GM21390 (cell line): ENCODE measurements at regions not wholly inside any gene's neighbourhood (a gene's known extent, or its start where the extent isn't known, plus 50 kb on each side); places are given as distances from the start of the nearest gene placed in this dataset.
"Not testable (repeated sequence)": the region's sequence is repeated elsewhere in the genome, so short reads cannot be mapped to it uniquely, and the experiment has no call there.

Experiments used
- ATAC-seq: cut with Tn5 transposase; IDR thresholded peaks from one replicate; pipeline ENCODE4 v1.9.1; 2021; ENCODE audit not compliant: unreplicated experiment

DNA sequence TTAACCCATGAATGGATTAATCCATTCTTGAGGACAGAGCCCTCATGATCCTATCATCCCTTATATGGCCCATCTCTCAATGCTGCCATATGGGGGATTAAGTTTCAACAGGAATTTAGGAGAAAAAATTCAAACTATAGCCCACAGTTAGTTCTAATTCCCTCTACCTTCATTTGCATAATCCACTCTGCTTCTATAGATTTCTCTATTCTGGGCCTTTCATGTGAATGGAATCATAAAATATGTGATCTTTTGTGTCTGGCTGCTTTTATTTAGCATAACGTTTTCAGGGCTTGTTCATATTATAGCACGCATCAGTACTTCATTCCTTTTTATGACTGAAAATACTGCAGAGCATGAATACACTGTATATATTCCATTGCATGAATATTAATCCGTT, 55.4 kb downstream of the CTSL start:
- no peak for ATAC-seq

DNA sequence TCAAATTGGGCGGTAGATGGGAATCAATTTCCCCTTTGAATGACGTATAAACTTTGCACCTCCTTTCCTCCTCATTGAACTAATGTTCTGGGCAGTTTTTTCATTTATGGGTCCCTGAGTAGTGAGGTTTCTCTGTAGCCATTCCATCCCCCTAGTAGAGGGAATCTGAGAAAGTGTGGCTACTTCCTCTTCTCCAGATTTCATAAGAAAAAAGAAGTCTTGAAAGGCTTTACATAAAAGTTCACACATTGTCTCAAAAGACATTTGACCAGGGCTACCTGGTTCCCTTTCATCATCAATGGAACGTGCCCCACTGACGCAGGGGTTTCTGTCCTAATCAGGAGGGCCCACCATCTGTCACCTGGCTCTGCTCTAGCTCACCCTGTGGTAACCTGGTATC, 57.3 kb downstream of the CTSL start:
- ATAC-seq = no peak

DNA sequence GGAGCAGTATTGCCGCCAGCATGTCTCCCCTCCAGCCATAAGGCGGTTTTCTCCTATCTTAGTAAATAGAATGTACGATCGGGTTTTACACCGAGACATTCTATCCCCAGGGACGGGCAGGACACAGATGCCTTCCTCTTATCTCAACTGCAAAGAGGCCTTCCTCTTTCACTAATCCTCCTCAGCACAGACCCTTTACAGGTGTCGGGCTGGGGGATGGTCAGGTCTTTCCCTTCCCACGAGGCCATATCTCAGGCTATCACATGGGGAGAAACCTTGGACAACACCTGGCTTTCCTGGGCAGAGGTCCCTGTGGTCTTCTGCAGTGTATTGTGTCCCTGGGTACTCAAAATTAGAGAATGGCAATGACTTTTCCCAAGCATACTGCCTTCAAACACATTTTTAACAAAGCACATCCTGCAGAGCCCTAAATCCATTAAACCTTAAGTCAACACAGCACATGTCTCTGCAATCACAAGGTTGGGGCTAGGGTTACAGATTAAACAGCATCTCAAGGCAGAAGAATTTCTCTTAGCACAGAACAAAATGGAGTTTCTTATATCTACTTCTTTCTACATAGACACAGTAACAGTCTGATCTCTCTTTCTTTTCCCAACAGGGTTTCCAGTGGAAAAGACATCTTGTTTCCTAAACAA, 59.5 kb downstream of the CTSL start:
- not testable (repeated sequence) for ATAC-seq

DNA sequence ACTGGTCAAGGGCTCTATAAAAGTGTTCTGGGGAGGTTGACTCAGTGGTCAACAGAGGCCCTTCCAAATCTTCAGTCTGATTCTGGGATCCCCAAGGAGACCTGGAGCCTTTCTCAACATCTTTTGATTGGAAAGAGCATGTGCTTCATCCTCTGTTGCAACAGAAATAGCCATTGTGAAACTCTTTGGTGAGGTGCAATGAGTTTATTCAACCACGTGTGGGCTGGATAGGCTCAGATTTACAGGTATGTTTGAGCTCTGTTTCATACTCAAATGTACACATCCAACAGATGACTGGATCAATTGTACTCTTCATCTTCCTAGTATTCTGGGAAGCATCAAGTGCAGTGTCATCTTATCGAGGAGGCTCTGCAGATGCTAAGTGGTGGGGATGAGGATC, 60.5 kb downstream of the CTSL start:
- no peak for ATAC-seq

DNA sequence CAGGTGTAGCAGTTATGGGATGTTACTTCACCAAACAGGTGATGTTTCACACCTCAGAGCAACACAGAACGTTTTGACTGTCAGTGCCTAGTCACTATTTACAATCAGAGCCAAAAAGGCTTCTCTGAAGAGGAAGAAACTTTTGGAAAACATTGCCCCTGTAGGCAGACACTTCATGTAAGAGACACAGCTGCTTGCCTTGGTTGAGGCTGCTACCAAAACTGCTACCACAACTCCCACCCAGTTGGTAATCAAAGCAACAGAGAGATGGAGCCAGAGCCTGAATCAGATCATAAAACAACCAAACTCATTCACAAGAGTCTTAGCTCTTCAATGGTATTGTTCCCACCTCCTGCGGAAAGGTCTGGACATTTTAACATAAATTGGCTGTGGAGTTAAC, 61.0 kb downstream of the CTSL start:
- no peak for ATAC-seq

DNA sequence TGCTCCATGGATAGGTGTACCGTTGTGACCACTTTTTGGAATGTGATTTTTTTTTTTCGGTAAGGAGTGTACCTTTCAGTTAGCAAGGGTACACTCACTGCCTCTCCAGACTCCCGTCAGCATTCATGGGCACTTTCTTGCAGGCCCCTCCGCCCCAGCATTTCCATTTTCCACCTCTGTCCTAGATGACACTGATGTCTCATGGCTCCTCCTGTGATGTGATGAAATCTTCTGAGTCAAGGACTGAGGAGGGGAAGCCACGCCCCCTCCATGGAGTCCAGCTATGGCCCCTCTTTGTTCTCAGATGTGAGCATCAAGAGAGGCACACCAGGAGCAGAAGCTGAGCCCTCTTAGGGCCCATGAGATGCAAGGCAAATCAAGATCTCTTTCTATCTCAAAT, 61.8 kb downstream of the CTSL start:
- no peak for ATAC-seq

DNA sequence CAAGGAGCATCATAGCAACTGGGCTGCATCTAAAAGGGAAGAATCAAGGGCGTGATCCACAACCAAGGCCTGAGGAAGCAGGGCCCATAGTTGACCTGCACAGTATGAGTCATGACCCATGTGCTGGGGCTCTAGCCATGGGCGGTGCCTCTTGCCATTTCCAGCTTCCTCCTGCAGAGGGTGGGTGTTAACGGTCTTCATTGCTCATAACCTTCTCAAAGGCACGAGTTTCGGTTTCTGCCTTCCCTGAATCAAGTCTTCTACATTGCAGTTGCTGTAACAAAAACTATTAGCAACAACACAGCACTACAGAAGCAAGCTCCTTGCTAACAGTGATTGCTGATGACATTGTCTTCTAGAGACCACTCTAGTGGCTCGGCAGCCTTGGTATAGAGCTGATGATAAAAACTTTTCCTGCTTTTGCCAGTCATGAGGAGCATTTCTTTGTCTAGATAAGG, 66.9 kb downstream of the CTSL start:
- ATAC-seq = peak; percentile 98

DNA sequence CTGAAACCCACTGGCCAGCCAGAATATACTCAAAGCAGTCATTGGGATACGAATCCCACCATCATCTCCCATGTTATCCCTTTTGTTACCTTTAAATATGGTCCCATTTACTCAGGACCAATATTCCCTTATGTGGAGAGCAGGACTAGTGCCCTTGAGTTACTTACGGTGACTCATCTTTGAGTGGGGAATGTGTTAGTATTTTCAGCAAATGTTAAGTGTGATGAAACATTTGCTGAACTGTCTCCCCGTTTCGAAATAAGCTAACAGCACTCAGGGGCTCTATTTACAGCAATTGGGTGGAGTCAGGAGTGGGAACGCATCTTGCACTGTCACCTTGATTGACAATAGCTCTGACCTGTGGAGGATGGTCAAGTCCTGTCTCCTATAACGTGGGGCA, 67.4 kb downstream of the CTSL start:
- no peak for ATAC-seq

DNA sequence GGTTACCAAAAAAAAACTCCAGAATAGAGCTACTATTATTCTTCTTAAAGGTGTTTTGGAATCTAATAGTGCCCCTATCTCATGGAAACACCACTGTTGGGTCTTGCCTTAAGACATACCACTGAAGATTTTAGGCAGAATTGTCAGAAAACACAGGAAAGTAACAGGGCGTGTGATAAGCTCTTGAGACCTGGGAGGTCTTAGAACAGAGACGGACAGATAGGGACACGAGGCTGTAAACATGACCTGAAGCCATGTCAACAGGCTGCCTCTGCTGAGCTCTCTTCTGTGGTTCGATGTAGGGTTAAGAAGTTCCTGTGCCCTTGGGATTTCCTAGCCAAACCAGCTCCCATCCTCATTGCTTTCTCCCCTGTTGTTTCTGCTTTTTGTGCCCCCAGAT, 69.3 kb downstream of the CTSL start:
- no peak for ATAC-seq

DNA sequence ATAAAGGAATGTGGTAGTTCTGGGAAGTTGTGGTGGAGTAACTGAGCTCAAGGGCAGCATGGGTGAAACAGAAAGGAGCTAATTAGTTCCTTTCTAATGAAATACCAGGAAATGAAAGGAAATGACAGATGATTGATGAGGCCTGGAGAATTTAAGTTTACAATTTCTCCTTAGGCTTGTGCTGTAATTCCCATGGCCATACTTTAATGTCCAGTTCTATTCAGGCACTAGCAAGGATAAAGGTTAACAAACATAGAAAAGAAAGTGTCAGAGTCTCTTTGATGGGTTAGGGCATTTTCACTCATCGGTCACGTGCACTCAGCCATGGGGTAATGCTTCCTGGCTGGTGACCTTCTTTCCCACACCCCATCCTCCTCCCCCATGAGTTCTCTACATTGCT, 70.3 kb downstream of the CTSL start:
- ATAC-seq = no peak

DNA sequence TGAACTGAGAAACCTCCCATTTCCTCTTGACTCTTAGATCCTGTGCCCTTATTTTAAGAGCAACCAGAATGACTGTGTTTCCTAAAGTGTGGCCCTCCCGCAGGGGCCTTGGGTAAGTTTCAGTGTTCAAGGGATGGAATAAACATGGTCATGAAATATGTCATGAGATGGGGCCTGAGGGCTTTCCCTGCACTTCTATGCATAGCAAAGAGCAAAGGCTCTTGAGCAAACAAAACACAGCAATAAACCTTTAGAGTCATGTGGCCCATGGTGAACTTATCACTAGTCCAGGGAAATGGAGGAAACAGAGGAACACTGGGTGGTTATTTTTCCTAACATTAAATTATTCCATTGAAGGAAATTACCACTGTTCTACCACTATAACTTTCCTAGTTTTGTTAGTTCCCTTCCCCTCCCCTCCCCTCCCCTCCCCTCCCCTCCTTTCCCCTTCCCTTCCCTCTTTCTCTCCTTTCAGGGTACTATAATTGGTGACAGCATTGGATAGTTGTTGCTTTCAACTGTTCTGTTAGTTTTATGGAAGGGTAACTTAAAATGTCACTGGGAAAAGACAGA, 72.4 kb downstream of the CTSL start:
- ATAC-seq = no peak

DNA sequence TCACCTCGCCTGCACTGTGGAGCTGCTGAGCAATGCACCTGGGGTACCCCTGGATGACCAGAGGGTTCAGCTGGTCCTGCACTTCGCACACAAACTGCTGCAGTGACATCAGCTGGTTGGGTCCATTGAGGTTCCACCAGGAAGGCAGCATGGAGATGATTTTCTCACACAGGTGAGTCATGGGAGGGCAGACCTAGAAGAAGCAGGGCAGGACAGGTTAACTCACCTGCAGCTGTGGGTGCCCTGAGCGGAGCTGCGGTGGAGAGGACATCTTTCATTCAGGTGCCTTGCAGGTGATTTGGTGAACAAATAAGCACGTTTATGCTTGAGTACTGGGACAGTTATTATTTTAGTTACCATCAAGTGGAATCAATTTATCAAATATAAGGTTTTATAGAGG, 73.6 kb downstream of the CTSL start:
- no peak for ATAC-seq

DNA sequence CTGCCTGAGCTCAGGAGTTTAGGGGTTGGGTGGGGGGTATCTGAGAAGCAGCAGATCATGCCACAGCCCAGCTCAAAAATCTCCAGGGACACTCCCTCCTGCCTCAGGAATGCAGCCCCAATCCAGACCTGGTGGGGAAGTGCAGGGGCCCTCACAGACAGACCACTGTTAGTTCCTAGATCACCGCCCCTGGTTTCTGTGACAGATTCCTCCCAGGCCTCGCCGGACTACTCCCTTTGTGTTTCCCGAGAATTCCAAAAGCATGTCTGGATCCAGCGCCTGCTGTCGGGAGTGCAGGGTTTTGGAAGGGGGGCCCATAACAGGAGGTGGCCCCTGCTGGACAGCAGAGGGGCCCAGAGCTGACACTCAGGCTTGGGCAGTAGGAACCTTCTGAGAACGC, 74.5 kb downstream of the CTSL start:
- ATAC-seq = no peak

DNA sequence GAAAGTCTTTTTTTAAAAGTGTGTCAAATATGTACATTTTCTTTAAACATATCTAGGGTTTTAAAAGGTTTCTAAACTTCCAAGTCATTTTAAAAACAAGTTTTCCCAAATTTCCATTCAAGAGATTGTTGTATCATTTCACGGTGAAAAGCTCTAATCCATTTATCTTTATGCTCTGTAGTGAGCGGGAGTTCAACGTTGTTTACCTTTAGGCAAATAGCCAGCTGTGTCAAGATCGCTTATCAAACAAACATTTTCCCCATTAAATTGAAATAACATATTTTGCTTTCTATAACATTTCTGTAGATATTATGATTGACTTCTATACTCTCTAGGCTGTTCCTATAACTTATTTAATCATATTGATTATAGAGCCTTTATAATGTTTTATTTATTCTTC, 75.1 kb downstream of the CTSL start:
- no peak for ATAC-seq

DNA sequence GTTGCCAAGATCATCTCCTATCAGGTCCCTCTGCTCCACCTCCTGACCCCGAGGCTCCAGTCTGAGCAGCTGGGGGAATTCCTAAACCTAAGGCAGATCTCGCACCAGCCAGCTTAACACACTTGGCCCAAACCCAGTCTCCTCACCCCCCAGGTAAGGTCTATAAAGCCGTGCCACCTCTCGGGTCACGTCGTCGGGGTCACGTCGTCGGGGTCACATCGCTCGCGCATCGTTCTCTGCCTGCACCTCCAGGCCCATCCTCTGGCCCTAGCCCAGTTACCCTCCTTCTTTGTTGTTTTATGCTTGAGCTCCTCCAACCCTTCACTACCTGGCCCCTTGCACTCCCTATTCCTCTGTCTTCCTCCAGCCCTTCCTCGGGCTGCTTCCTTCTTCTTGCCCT, 77.2 kb downstream of the CTSL start:
- no peak for ATAC-seq

DNA sequence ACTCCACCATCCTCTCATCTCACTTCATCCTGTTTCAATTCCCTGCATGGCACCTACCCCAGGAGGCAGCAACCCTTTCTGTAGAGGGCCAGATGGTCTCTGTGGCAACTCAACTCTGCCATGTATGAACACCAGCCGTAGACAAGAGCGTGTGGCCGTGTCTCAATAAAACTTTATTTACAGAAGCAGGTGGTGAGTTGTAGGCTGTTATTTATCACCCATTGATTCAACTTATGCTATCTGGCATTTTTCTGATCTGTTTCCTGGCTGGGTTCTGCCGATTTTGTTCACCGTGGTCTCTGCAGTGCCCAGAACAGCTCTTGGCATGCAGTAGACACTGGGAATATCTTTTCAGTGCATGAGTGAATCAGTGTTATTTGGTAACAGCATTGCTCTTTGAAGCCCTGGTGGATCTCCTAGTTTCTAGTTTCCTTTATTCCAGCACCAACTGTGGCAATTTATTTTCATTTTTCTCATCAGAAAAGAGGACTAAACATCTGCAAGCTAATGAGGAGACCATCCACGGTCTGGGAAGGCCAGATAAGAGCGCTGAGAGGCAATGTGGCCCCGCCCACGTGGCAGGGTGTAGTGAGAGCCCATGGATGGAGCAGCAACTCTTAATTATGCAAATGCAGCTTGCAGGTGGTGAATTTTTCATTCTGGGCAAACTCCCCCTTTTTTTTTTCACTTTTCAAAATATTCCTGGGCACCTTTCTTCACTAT, 77.9 kb downstream of the CTSL start:
- no peak for ATAC-seq

DNA sequence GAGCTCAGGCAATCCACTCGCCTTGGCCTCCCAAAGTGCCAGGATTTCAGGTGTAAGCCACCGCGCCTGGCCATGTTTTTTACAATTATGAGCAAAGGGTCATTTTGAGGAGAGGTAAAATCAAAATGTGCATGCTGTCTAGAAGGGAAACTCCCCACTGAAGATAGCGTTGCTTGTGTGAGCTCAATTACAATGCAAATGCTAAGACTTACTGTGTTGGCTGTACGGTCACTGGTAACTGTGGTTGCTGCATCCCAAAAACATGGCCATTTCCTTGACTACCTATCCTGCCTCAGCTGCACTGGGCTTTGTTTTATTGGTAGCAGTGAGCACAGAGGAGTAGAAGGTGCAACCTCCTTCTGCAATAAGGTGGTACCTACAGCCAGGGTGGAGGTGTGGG, 77.4 kb upstream of the SPATA31E1 start:
- ATAC-seq = no peak

DNA sequence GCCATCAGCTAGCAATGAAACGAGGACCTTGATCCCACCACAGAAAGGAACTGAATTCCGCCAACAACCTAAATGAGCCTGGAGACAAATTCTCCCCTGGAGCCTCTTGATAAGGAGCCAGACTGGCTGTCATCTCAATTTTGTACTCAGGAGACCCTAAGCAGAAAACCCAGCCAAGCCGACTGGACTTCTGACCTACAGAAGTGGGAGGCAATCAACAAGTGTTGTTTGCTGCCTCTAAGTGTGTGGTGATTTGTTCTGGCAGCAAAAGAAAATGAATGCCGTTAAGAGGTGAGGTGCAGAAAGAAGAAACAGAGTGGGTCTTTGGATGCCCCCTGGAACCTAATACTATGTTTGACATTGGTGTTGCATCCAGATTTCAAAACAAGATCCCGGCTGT, 72.7 kb upstream of the SPATA31E1 start:
- ATAC-seq = no peak

DNA sequence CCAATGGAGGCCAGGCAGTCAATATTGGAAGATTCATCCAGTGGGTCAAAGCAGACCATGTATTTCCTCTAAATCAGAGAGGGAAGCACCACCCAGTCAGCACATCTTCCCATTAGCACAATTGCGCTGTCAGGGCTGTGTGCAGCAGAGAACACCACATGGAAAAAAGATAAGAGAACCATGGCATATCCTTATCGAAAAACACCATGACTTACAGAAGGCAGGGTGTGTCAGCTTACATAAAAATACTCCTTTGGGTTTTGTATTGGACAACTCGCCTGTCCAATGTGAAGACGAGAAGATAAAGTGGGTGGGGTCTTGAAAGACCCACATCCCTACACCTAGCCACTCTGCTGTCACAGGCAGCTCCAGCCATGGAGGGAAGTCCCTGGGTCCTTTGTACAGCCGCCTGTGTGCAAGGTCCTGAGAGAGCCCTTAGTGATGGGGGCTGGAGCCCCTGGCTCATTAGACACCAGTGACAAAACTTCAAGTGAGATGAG, 71.9 kb upstream of the SPATA31E1 start:
- no peak for ATAC-seq

DNA sequence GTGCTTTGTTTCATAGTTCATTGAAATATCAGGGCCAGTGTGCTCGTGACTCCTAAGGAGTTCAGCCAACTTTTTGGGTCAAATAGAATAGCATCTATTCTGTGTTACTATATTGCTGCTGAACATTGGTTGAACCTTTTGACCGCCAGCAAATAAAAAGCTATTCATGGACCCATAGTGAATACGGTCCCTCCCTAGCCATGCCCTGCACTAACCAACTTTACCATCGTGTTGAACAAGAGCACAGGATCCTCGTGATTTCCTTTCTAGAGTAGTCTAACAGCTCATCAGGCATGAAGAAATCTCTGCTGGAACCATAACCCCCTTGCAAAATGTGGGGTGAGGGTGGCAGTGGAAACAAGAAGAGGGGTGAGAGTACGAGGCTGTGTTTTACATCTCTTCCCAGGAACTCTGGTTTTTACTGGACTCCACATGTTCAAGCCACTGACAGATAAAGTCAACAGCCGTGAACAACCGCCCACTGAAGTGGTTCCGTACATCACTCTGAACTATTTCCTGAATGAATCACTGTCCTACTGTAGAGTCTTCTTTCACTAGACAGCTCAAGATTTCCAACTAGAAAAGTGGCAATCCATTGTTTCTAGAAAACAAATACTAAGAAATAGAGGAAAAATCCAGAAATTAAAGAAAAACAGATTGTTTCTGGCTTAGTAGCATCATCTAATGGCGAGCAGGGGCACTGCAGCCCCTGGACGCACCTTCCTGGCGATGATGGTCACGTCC, 70.1 kb upstream of the SPATA31E1 start:
- ATAC-seq = no peak

DNA sequence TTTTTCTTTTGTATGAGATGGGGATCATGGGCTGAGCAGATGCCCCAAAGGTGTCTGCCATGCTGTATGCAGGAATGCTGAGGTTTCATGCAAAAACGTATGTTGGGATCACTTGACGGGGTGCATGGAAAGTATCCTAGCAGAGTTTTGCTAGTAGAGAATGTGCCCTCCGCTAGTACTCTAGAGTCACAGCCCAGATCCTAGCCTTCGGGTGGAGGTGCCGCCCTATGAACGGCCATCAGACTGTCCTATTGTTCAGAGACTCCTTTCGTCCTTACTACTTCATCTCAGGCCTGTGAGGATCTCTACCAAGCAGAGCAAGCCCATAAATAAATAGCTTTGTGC, 69.6 kb upstream of the SPATA31E1 start:
- ATAC-seq = no peak

DNA sequence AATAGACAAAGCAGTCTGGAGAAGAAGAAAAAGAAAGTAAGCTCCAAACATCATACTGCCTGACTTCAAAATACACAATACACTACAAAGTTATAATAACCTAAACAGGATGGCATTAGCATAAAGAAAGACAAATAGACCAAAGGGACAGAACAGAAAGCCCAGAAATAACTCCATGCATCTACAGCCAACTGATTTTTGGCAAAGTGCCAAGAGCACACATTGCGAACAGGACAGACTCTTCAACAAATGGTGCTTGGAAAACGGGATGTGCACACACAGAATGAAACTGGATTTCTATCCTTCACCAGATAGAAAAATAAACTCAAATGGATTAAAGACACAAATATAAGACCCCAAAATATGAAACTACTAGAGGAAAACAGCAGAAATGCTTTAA, 66.6 kb upstream of the SPATA31E1 start:
- ATAC-seq = no peak
